Activated CD4-positive, alpha-beta T cell treated with anti-CD3 and anti-CD28 coated beads for 24 hours (primary cell): ENCODE measurements at regions not wholly inside any gene's neighbourhood (a gene's known extent, or its start where the extent isn't known, plus 50 kb on each side); places are given as distances from the start of the nearest gene placed in this dataset.

Experiments used
- DNase-seq, 2 donors: peaks; one replicate each; pipeline ENCODE4 v3.0.0-alpha.2; 2020; ENCODE audit warnings: low read depth in 2 of 2

DNA sequence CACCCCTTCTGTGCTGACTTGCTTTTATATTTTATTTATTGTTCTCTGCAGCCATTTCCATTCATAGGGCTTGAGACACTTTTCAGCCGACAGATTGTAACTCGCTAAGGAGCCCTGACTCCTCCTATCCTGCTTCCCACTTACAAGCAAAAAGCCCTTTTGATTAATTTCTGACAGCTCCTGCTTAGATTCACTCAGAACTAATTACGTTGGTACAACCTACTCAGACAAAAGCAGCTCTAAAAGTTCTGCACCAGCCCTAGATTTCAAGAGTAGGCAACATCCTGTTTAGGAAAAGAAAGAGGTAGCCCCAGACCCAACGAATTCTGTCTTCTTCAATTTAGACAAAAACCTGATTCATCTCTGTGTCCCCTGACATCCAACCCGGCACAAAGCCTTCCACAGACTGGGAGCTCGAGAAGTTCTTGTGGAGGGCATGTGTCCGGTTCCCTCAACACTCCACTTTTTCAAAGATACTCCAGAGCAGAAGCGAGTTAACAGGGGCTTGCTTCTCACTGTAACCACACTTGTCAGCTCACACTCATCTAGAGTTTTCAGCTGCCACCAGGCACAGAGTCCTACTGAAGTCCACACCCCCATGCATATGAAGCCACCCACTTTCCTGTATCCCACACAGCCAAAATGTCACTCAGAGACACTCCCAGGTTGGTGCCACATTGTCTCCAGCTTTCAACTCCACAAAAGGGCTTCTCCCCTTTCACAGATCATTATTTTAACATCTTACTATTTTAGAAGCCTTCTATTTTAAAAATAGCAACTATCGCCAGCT is 113.6 kb upstream of the NFE2L3 start:
- no peak for DNase-seq

DNA sequence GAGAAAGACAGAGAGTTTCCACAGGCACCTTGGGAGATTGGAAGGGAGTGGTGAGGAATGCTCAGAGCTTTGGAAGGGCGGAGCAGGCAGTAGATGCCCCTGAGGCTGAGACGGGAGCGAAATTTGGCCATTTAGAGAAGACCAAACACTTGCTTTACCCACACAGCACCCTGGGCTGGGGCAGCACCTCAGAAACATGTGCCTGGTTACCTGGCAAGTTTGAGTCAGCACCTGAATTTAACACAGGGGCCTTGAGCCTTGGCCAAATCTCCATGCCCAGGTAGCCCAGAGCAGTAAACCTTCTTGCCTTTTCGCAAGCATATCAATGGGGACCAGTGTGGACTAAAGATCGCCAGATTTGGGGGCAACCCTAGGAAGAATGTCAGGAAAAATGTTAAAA is 111.9 kb upstream of the NFE2L3 start:
- no peak for DNase-seq

DNA sequence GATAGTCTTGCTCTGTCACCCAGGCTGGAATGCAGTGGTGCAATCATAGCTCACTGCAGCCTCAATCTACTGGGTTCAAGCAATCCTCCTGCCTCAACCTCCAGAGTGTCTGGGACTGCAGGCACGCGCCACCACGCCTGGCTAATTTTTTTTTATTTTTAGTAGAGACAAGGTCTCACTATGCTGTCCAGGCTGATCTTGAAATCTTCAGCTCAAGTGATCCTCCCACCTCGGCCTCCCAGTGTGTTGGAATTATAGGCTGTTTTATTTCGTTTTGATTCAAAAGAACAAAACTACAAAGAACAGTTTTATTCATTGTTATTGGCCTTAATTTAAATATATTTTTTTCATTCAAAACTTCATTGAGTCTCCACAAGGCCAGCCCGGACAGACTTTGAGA is 109.8 kb upstream of the NFE2L3 start:
- no peak for DNase-seq

DNA sequence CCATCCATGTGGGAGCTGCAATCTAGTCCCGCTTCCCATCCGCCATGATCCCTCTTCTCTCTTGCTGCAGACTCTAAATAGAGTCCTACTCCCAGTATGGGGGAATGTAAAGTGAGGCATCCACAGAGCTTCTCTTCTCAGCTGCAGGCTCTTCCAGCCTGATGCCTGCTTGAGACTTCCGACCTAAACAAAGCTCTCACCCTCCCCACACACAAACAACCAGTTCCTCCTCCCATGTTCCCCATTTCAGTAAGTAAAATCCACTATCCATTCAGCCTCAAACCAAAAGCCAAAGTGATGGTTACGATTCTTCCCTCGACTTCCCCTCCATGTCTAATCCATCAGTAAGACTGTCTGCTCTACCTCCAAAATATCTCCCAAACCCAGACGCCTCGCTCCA is 108.2 kb upstream of the NFE2L3 start:
- no peak for DNase-seq

DNA sequence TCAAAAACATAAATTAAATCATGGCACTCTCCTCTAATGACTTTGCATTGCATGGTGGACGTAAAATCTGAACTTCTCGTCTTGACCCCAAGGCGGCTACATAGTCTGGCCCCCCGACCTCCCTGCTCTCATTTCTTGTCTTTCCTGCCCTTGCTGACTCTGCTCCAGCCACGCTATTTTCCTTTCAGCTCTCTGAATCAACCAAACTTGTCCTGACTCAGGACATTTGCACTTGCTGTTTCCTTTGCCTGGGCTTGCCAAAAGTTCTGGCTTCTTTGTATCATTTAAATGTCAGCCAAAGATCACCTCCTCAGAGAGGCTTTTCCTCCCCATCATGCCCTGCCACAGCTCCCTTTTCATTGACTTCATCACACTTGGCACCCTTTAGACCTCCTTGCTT is 107.7 kb upstream of the NFE2L3 start:
- no peak for DNase-seq

DNA sequence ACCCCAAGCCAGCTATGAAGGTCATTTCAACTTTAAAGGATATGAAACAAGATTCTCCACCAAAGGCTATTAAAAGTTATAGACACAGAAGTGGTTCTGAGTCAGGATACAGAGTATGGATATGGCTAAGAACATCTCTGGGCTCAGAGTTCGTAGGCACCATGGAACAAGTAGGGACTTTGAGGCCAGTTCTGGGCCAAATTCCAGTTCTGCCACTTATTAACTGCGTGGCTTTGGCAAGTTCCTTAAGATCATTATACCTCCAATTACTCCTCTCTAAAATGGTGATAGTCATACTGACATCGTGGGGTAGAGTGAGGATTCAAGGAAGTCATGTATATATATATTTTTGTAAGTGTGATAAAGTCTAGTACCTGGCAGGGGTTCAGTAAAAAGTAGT is 105.8 kb upstream of the NFE2L3 start:
- DNase-seq: no peak

DNA sequence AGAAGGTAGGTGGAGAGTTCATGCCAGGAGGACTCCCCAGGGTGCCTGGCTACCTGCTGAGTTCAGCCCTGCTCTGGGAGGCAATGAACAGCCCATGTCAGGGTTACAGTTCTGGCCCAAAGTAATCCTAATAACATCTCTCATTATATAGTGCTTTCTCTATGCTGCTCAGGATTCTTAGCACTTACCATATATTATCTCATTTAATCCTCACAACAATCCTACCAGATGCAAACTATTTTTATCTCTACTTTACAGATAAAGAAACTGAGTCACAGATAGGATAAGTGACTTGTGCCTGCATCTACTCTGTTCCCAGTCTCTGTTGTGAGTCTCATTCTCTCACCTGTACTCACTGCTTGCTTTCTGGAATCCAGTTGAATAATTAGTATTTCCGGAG is 105.1 kb upstream of the NFE2L3 start:
- DNase-seq: no peak

DNA sequence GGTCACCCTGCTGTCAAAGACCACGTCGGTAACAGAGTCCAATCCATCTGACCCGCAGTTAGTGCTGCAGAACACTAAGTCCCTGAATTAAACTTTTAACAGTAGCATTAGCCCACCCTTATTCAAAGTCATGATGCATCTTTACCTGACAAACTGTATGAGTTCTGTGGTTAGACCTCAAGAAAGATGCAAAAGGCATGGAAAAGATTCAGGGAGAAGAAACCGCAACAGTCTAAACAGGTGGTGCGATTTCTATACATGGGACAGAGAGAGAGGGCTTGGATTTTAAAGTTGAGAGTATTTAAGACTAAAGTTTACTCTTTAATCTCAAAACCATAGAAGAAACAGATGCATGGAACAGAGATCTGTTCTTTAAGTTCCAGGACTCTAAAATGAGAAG is 103.3 kb upstream of the NFE2L3 start:
- DNase-seq: no peak

DNA sequence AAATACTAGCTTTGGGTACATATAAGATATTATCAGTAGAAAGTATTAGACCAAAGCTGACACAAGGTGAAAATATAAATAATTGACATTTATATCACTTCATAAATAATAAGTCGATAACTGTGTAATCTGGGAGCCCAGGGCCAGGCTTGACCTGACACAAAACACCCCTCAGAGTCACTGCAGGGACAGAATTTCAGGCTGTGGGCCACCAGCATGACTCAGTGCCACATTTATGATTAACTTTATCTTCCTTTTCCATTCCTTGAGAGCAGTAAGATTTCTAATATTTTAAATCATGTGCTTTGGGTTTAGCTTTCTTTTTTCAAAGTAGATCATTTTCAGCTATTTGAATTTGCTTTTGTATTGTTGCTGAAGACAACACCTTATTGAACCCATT is 102.9 kb upstream of the NFE2L3 start:
- no peak for DNase-seq

DNA sequence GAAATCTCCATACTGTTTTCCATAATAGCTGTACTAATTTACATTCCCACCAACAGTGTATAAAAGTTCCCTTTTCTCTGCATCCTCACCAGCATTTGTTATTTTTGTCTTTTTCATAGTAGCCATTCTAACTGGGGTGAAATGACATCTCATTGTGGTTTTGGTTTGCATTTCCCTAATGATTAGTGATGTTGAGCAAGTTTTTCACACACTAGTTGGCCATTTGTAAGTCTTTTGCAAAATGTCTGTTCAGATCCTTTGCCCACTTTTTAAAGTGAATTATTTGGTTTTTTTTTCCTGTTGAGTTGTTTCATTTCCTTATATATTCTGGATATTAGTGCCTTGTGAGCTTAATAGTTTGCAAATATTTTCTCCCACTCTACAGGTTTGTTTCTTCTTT is 101.0 kb upstream of the NFE2L3 start:
- no peak for DNase-seq

DNA sequence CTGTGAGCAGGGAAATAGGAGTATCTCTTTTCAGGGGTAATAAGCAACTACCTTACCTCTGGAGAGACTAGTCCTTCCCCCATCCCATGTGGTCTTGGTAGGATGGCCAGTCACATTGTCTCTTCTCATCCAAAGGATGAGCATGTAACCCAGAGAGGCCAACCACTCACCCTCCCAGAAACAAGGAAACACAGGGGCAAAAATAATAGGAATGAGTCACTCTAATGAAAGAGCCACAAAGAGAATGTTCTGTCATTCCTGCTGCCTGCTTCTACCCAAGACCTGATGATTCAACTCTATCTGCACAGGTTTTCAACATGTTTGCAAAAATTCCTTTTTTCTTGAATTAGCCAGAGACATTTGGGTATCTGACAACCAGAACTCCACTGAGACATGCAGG is 99.3 kb upstream of the NFE2L3 start:
- DNase-seq: no peak

DNA sequence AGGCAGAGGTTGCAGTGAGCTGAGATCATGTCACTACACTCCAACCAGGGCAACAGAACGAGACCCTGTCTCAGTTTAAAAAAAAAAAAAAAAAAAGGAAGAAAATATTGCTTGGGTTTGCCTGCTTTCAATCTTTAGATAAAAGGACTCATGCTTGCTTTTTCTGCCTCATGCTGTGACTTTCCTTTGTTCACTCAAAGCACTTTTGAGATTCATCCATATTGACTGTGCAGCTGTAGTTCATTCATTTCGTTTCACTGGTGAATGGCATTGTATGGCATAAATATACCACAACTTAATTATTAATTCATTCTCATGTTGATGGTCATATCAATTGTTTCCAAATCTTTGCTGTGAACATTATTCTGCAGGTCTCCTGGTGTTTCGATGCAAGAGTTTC is 97.6 kb upstream of the NFE2L3 start:
- DNase-seq: no peak

DNA sequence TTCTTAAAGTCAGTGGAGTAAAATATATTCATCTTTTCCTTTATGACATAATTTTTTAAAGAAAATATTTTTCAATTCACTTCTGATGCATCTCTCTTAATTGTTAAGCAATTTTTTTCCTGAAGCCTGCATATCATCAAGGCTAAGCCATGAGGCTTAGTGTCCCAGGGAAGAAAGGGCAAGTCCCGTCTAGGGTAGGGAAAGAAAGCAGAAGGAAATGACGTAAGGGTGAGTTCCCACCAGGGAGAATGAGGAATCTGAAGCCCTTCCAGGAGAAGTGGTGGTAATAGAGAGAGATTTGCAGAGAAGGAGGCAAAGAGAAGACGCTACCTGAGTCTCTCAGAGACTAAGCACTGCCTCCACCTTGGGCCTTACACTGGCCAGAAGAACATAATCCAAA is 96.8 kb upstream of the NFE2L3 start:
- DNase-seq: no peak

DNA sequence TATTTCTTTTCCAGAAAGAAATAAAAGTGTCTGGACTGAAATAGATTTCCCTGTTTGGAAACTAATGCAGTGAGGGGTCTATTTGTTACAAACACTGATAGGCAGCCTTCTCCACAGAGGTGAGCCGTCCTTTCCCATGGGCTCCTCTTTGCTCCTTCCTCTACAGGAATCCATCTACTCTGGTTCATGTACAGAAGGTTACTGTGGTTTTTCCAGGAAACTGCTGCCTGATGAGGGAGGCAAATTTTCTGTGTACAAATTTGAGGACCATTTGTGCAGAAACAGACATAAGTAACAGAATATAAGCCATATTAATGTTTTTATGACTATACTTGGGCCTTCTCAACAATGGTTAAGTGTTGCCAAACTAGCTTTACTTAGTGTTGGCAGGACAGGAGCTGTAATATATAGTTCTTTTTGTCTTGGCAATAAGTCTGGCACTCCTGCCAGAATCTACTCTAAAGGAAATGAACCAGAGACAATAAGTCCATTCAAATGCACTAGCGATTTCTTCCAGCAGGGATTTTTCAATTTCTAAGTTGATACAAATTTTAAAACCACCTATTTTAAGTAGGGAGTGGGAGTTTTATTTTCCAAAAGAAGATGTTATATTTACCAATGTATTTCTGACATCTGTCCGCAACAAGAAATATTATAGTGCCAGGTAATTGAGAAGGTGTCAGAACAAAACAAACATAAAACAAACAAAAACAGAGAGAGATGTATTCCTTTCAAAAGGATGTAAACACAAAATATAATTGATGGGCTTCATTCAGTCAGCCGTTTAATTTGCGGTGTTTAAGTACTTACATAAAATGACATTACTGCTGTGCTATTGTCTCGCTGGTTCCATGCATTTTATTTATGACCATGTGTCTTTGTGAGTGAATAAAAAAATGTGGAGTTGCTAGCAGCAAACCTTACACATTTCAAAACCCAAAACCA is 91.0 kb upstream of the NFE2L3 start:
- DNase-seq: no peak

DNA sequence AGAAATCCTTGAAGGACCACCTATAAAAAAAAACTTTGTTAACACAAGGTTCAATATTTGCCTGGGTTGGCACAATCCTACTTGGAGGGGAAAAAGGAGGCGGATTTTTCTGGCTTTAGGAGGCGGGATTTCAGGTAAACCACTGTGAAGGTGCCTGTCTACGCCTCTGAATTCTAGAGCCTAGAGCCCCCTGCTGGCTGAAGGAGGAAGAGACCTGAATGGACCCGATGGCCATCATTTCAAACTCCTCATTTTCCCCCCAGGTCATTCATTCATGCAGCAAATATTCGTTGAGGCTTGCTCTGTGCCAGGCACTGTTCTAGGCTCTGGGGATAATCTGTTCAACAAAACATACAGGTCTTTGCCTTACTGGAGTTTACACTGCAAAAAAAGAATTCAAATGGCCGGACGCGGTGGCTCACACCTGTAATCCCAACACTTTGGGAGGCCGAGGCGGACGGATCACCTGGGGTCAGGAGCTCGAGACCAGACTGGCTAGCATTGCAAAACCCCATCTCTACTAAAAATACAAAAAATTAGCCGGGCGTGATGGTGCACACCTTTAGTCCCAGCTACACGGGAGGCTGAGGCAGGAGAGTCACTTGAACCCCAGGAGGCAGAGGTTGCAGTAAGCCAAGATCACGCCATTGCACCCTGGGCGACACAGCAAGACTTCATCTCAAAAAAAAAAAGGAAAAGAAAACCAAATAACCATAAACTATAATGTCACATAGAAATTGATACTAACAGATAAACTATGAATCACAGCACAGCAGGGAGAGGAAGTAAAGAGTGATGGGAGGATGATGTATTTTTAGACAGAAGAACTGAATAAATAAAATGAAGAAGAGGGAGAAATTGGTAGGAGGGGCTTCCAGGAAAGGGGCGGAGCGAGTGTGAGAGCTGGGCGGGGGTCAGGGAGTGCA is 90.1 kb upstream of the NFE2L3 start:
- peak; percentile 66 to 71 for DNase-seq

DNA sequence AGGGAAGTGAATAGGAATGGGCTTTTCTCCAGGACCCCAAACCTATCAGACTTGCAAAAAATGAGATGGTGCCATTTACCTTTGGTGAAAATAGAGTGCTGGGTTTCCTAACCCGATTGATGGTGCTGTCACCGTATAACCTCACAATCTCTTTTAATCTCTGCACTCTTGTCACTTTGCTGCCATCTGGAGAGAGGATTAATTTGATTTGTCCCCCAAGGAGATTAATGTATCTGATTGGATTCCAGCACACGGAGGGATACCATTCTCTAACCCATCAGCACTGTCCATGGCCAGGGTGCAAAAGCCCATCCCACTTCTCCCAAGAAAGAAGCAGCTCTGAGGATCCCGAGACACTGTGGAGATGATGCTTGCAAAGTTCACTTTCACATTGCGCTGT is 86.3 kb upstream of the NFE2L3 start:
- DNase-seq: no peak

DNA sequence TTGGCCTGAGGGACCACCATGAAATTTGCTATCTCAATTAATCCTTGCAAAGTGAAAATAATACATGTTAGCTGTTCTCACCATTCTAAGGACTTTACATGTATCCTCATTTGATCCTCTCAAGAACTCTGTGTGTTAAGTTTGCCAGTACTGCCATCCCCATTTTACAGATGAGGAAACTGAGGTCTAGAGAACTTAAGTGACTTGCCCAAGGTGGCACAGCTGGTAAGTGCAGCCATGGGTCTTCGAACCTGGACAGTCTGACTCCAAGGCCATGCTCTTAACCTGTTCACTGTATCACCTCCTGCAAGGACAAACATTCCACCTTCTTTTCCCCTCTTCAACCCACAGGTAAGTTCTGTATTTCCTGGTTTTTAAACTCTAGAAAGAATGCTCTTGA is 85.3 kb upstream of the NFE2L3 start:
- no peak for DNase-seq

DNA sequence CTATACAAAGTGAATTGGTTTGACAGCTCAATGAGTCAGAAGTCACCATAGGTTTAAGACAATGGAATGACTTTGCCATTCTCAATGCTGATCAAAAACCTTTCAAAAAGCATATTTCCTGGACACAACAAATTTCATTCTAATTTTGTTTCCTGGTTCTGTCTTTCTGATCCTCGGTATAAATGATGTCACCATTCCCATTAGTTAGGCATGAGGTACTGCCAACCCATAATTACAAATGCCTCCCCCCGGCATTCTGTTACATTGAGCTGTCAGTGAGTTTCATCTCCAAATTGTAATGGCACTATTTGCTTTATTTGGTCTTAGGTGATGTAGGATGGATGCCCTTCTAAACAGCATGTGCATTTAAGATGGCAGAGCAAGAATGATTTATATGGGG is 81.7 kb upstream of the NFE2L3 start:
- no peak for DNase-seq

DNA sequence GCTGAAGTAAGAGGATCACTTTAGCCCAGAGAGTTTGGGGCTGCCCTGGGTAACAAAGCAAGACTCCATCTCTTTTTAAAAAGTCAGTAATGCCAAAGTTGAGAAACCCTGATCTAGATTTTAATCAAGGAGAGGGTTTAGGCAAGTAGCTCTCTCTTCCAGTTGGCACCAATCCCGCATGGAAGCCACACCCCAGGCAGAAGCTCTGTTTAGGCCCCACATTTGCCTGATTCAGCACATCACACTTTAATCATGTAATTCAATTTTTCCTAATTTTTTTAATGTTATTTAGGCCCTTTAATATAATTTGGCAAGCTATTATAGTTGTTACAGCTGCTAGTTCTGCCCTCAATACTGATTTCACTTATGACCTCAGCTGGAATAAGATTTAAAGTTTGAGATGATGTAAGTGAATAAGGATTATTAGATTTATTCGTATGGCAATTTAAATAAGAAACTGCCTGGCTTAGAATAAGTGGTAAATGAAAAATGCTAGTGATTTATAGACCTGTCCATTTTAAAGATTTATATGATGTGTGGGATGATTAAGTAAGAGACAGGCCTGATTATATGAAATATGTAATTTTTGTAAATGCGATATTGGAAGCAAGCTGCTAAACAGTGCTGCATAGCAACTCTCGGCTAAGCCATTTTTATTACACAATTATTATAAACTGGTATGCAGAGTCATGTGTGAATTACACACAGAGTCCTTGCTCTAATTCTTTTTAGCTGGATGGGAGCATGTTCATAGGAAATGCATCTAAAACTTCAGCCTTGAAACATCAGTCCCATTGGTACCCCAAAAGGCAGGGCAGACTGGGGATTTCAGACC is 80.2 kb upstream of the NFE2L3 start:
- no peak for DNase-seq

DNA sequence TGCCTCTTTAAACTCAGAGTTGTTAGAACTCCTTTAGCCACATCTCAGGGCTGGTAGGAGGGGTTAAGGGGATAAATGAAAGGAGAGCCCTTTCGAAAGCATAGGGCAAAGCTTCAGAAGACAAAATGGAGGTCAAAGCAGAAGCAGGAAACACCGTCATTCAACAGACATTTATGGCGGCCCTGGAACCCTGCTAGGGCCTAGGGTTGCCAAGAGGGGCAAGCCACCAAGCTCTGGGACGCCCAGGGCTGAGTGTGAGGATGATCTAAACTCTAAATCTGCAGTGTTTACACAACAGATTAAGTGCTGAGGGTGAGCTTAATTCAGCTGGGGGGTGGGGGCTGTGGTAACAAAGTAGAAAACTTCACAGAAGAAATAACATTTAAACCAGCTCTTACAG is 79.0 kb upstream of the NFE2L3 start:
- no peak for DNase-seq

DNA sequence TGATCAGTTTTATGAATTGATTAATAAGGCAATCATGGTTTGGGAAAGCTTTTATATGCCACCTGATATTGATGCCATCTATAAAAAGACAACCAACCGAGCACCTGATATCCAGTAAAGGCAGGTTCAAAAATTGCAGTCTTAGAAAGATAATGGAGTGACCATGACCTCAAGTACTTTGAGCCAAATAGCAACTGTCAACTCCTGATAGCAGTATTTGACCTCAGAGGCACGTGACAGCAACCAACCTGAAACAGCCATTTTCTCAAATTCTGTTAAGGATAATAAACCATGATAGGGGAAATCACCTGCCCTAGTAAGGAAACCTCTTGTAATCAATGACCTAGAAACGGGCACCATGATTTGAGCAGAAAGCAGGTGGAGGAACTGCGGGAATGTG is 77.1 kb upstream of the NFE2L3 start:
- DNase-seq: no peak
